ENCODE measurements at regions not wholly inside any gene's neighbourhood (a gene's known extent, or its start where the extent isn't known, plus 50 kb on each side); places are given as distances from the start of the nearest gene placed in this dataset.

GRCh38 chr6:146865756-146866379 lies 267.1 kb downstream of the ADGB start:
- no peak overlapping the region for H3K4me3 ChIP-seq (ENCODE audit: low read depth, low read length)
- TF ChIP-seq, protein P1, sequence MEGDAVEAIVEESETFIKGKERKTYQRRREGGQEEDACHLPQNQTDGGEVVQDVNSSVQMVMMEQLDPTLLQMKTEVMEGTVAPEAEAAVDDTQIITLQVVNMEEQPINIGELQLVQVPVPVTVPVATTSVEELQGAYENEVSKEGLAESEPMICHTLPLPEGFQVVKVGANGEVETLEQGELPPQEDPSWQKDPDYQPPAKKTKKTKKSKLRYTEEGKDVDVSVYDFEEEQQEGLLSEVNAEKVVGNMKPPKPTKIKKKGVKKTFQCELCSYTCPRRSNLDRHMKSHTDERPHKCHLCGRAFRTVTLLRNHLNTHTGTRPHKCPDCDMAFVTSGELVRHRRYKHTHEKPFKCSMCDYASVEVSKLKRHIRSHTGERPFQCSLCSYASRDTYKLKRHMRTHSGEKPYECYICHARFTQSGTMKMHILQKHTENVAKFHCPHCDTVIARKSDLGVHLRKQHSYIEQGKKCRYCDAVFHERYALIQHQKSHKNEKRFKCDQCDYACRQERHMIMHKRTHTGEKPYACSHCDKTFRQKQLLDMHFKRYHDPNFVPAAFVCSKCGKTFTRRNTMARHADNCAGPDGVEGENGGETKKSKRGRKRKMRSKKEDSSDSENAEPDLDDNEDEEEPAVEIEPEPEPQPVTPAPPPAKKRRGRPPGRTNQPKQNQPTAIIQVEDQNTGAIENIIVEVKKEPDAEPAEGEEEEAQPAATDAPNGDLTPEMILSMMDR (IDR thresholded peaks at IDR 0.05; ENCODE audit: low read depth, low read length) = no peak

DNA sequence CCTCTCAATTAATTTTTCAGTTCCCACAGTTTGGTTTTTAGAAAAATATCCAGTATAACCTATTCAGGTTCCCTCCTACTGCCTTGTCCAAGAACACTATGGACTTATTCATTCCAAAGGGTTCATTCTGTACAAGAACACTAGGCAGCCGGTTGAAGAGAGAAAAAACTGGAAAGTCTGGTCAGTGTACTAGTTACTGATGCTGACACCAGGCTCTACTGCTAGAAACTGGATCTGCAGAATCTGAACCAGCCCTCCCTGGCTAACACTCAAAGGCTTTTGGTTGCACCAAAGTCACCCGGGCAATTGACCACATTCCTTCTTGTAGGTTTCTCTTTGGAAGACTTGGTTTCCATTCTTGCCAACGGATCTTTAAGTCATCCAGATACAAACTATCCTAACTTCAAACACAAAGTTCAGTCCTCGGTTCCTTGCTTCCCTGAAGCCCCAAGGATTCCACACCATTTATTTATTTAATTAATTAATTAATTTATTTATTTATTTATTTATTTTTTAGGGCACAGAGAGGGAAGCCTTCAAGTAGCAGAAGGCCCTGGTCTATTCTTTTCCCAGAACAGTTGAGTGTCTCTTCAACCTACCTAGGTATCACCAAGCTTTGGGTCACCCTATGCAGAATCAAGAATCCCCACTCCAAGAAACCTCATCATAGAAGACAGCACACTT lies 268.1 kb downstream of the ADGB start:
- TF ChIP-seq, protein P1 (IDR thresholded peaks at IDR 0.05; ENCODE audit: low read depth, low read length) = no peak
- H3K4me3 ChIP-seq (ENCODE audit: low read depth, low read length) = no peak overlapping the region

DNA sequence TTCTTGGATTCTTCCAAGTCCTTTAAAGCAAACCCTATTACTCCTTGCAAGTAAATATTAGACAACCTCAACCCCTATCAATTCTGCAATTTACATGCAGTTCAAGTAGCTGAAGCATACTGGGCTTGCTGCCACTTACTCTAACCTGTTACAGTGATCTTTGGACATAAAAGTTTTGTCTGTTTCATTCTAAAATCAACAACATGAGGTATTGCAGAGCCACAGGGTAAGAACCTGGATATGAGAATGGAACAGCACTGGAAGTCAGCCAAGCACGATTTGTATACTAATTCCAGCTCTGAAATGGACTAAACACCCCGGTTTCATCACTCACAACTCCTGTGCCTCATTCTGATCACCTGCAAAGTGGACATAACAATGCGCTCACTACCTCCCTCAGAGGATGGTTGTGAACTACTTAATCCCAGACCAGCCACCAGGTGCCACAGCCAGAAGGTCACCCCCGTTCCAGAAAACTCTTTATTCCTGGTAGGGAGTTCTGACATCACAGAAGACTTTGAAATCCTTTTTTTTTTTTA lies 270.0 kb downstream of the ADGB start:
- TF ChIP-seq, protein P1 (IDR thresholded peaks at IDR 0.05; ENCODE audit: low read depth, low read length) = no peak

DNA sequence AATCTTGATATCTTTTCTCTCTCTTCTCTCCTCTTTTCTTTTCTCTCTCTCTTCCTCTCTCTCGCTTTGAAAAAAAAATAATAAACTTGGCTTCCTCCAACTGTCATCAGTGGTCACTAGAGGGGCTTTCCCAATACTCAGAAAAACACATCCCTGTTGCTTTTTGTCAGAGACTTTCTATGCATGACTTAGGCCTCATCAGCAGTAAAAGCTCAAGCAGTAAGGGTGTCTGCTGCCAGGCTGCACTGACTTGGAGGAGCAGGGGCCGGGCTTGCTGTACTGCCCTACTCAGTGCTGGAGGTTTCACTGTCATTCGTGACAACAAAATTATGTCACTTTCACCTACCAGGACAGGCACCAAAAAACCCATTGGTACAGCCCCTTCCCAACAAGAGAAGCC lies 272.0 kb downstream of the ADGB start:
- TF ChIP-seq, protein P1 (IDR thresholded peaks at IDR 0.05; ENCODE audit: low read depth, low read length) = no peak
- H3K4me3 ChIP-seq (ENCODE audit: low read depth, low read length) = no peak overlapping the region

More for the DNA sequence above, 270.0 kb downstream of the ADGB start:
- H3K4me3 ChIP-seq (ENCODE audit: low read depth, low read length) = no peak overlapping the region

GRCh38 chr6:146871611-146872425 lies 273.0 kb downstream of the ADGB start:
- TF ChIP-seq, protein P1 (IDR thresholded peaks at IDR 0.05; ENCODE audit: low read depth, low read length) = no peak
- no peak overlapping the region for H3K4me3 ChIP-seq (ENCODE audit: low read depth, low read length)

DNA sequence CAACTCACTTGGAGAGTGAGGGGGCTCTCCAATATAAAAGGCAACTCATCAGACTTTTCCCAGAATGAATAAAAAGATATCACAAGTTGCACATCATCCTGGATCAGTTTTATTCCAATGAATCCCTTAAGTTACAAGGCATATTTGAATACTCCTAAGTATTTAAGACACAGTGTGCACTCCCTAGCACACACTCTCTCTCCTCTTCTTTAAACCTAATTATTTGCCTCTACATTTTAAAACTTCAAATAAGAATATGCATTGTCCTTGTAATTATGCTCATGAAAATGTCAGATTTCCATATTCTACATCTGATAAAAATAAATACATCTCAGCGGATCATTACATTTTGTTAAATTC lies 273.6 kb downstream of the ADGB start:
- TF ChIP-seq, protein P1 (IDR thresholded peaks at IDR 0.05; ENCODE audit: low read depth, low read length) = no peak
- H3K4me3 ChIP-seq (ENCODE audit: low read depth, low read length) = no peak overlapping the region

Data from WI38 (cell line).